ENCODE measurements at regions not wholly inside any gene's neighbourhood (a gene's known extent, or its start where the extent isn't known, plus 50 kb on each side); places are given as distances from the start of the nearest gene placed in this dataset.

- TF ChIP-seq ZFX (IDR thresholded peaks at IDR 0.05) = no peak
- TF ChIP-seq, protein P1, sequence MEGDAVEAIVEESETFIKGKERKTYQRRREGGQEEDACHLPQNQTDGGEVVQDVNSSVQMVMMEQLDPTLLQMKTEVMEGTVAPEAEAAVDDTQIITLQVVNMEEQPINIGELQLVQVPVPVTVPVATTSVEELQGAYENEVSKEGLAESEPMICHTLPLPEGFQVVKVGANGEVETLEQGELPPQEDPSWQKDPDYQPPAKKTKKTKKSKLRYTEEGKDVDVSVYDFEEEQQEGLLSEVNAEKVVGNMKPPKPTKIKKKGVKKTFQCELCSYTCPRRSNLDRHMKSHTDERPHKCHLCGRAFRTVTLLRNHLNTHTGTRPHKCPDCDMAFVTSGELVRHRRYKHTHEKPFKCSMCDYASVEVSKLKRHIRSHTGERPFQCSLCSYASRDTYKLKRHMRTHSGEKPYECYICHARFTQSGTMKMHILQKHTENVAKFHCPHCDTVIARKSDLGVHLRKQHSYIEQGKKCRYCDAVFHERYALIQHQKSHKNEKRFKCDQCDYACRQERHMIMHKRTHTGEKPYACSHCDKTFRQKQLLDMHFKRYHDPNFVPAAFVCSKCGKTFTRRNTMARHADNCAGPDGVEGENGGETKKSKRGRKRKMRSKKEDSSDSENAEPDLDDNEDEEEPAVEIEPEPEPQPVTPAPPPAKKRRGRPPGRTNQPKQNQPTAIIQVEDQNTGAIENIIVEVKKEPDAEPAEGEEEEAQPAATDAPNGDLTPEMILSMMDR (conservative IDR thresholded peaks at IDR 0.05) = no peak
Measured at GRCh38 chr17:70265471-70265870, 96.1 kb downstream of the KCNJ2 start.
